PC-3 (cell line): ENCODE measurements at regions not wholly inside any gene's neighbourhood (a gene's known extent, or its start where the extent isn't known, plus 50 kb on each side); places are given as distances from the start of the nearest gene placed in this dataset.

Experiments used
- EZH2 ChIP-seq: fragments of 300-600 bp; sonication (generic); IDR thresholded peaks from one replicate; pipeline ENCODE4 v1.6.1; 2017; ENCODE audit warnings: antibody characterized with exemption, mild to moderate bottlenecking, low read length; ENCODE audit not compliant: unreplicated experiment
- EZH2phosphoT487 ChIP-seq: fragments of 300-600 bp; sonication (generic); IDR thresholded peaks from 2 replicates; pipeline ENCODE4 v1.6.1; 2018; ENCODE audit warnings: mild to moderate bottlenecking, antibody characterized with exemption, low read length, borderline replicate concordance
- TF ChIP-seq, protein P1 (sequence below): fragments of 300-600 bp; sonication (generic); conservative IDR thresholded peaks from 2 replicates; pipeline ENCODE4 v1.5.1; 2017; ENCODE audit warnings: antibody characterized with exemption, low read depth, mild to moderate bottlenecking, low read length

DNA sequence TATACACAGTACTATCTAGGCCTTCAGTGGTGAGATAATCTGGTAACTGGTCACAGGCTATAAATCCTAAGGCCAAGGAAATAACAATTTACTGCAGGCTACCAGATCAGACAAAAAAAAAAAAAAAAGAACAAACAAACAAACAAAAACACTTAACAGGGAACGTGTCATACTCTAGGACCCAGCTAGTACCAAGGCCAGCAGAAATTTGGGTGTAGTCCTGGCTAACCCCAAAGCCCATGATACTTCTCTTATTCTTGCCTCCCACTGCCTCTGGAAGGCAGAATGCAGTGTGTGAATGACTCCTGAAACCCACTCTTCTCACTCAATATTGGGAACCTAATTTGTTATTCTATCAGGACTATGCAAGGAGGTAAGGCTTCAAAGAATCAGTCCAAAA lies 53.7 kb upstream of the ST3GAL6 start:
- TF ChIP-seq, protein P1, sequence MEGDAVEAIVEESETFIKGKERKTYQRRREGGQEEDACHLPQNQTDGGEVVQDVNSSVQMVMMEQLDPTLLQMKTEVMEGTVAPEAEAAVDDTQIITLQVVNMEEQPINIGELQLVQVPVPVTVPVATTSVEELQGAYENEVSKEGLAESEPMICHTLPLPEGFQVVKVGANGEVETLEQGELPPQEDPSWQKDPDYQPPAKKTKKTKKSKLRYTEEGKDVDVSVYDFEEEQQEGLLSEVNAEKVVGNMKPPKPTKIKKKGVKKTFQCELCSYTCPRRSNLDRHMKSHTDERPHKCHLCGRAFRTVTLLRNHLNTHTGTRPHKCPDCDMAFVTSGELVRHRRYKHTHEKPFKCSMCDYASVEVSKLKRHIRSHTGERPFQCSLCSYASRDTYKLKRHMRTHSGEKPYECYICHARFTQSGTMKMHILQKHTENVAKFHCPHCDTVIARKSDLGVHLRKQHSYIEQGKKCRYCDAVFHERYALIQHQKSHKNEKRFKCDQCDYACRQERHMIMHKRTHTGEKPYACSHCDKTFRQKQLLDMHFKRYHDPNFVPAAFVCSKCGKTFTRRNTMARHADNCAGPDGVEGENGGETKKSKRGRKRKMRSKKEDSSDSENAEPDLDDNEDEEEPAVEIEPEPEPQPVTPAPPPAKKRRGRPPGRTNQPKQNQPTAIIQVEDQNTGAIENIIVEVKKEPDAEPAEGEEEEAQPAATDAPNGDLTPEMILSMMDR = no peak
- TF ChIP-seq EZH2 (no peak), EZH2phosphoT487 (no peak)
